ENCODE measurements at regions not wholly inside any gene's neighbourhood (a gene's known extent, or its start where the extent isn't known, plus 50 kb on each side); places are given as distances from the start of the nearest gene placed in this dataset.

DNA sequence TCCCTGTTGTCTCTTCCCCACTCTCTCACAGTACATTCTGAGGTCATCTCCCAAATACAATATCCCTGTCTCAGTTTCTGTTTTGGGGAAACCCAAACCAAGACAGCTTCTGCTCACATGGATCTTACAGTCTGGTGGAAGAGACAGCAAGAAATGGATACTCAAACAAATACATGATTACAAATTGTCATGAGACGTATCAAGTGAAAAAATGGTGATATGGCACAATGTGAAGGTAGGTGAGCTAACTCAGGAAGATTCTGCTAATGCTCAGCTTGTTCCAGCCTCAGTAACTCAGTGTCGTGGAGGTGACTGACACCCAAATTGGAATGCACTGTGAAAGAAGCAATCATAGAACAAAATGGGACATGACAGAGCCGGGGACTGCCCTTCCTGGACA is 68.3 kb downstream of the CHST1 start:
- Histone ChIP-seq H2BK12ac (ENCODE audit: low read length) (no peak overlapping the region), H3K79me1 (ENCODE audit: low read depth, low read length) (no peaks in the 10 kb centered on the region), H4K91ac (ENCODE audit: low read depth, low read length, poor library complexity) (no peak overlapping the region), H3K27me3 (ENCODE audit: control insufficient read depth in 3 of 3, insufficient read depth in 3 of 3, low read depth in 1 of 3, low read length in 3 of 3) (peaks cover 0 to 6% (median 0%) of the 10 kb centered on the region in 3 experiments), H2BK15ac (ENCODE audit: low read length) (no peak overlapping the region), H3K27ac (replicated peaks; ENCODE audit: low read length) (no peak overlapping the region), H3K4me2 (ENCODE audit: insufficient read depth, low read length, poor library complexity, severe bottlenecking) (no peak overlapping the region), H3K9ac (ENCODE audit: low read depth, low read length, poor library complexity) (no peak overlapping the region), H3K23ac (ENCODE audit: low read depth, low read length, poor library complexity) (no peak overlapping the region), H3K4ac (ENCODE audit: low read length) (no peak overlapping the region), H2AFZ (ENCODE audit: low read length) (no peak overlapping the region), H4K8ac (ENCODE audit: low read depth, low read length) (no peak overlapping the region), H2BK120ac (ENCODE audit: low read depth, low read length) (no peak overlapping the region), H3K14ac (ENCODE audit: low read length) (no peak overlapping the region), H3K4me3 (ENCODE audit: low read length in 2 of 2) (no peak overlapping the region), H3K9me3 (replicated peaks in 1 of 2; ENCODE audit: control insufficient read depth in 2 of 2, insufficient read depth in 1 of 2, low read depth in 1 of 2, low read length in 2 of 2) (no peaks in the 10 kb centered on the region), H3K18ac (ENCODE audit: low read length) (no peak overlapping the region), H2BK5ac (ENCODE audit: low read length) (no peak overlapping the region), H3K36me3 (replicated peaks in 1 of 2; ENCODE audit: control insufficient read depth in 2 of 2, insufficient read depth in 2 of 2, low read length in 2 of 2) (no peaks in the 10 kb centered on the region), H2AK5ac (ENCODE audit: low read depth, low read length) (no peak overlapping the region), H3K4me1 (ENCODE audit: control insufficient read depth in 2 of 2, insufficient read depth in 1 of 2, low read depth in 1 of 2, low read length in 2 of 2) (no peaks in the 10 kb centered on the region)
- no peak for DNase-seq (ENCODE audit: low spot score)
- WGBS, 2 donors (ENCODE audit: extremely low coverage in 2 of 2, insufficient read length in 2 of 2, insufficient replicate concordance in 1 of 2): no CpG with 5 or more reads among the region's 3 CpGs

GRCh38 chr11:45596571-45596970 is 68.9 kb downstream of the CHST1 start:
- H3K4me2 ChIP-seq (ENCODE audit: insufficient read depth, low read length, poor library complexity, severe bottlenecking): no peak overlapping the region
- no peak overlapping the region for H2BK5ac ChIP-seq (ENCODE audit: low read length)
- H3K4me1 ChIP-seq (ENCODE audit: control insufficient read depth in 2 of 2, insufficient read depth in 1 of 2, low read depth in 1 of 2, low read length in 2 of 2): no peaks in the 10 kb centered on the region
- H3K4me3 ChIP-seq (ENCODE audit: low read length in 2 of 2): no peak overlapping the region
- no peak overlapping the region for H2BK15ac ChIP-seq (ENCODE audit: low read length)
- H3K36me3 ChIP-seq (replicated peaks in 1 of 2; ENCODE audit: control insufficient read depth in 2 of 2, insufficient read depth in 2 of 2, low read length in 2 of 2): no peaks in the 10 kb centered on the region
- H3K23ac ChIP-seq (ENCODE audit: low read depth, low read length, poor library complexity): no peak overlapping the region
- H3K27ac ChIP-seq (replicated peaks; ENCODE audit: low read length): no peak overlapping the region
- no peak overlapping the region for H4K91ac ChIP-seq (ENCODE audit: low read depth, low read length, poor library complexity)
- H2AFZ ChIP-seq (ENCODE audit: low read length): no peak overlapping the region
- no peak overlapping the region for H3K9ac ChIP-seq (ENCODE audit: low read depth, low read length, poor library complexity)
- H2AK5ac ChIP-seq (ENCODE audit: low read depth, low read length): no peak overlapping the region
- H3K4ac ChIP-seq (ENCODE audit: low read length): no peak overlapping the region
- WGBS, 2 donors (ENCODE audit: extremely low coverage in 2 of 2, insufficient read length in 2 of 2, insufficient replicate concordance in 1 of 2): no CpG with 5 or more reads among the region's 6 CpGs
- DNase-seq (ENCODE audit: low spot score): no peak
- H3K27me3 ChIP-seq (ENCODE audit: control insufficient read depth in 3 of 3, insufficient read depth in 3 of 3, low read depth in 1 of 3, low read length in 3 of 3): peaks cover 0 to 6% (median 0%) of the 10 kb centered on the region in 3 experiments
- H3K9me3 ChIP-seq (replicated peaks in 1 of 2; ENCODE audit: control insufficient read depth in 2 of 2, insufficient read depth in 1 of 2, low read depth in 1 of 2, low read length in 2 of 2): no peaks in the 10 kb centered on the region
- H2BK120ac ChIP-seq (ENCODE audit: low read depth, low read length): no peak overlapping the region
- H4K8ac ChIP-seq (ENCODE audit: low read depth, low read length): no peak overlapping the region
- H2BK12ac ChIP-seq (ENCODE audit: low read length): no peak overlapping the region
- no peaks in the 10 kb centered on the region for H3K79me1 ChIP-seq (ENCODE audit: low read depth, low read length)
- H3K18ac ChIP-seq (ENCODE audit: low read length): no peak overlapping the region
- no peak overlapping the region for H3K14ac ChIP-seq (ENCODE audit: low read length)

GRCh38 chr11:45593992-45594391 is 71.4 kb downstream of the CHST1 start:
- Histone ChIP-seq H3K4me2 (ENCODE audit: insufficient read depth, low read length, poor library complexity, severe bottlenecking) (no peak overlapping the region), H4K8ac (ENCODE audit: low read depth, low read length) (no peak overlapping the region), H3K79me1 (ENCODE audit: low read depth, low read length) (no peaks in the 10 kb centered on the region), H3K9ac (ENCODE audit: low read depth, low read length, poor library complexity) (no peak overlapping the region), H2BK12ac (ENCODE audit: low read length) (no peak overlapping the region), H3K4me1 (ENCODE audit: control insufficient read depth in 2 of 2, insufficient read depth in 1 of 2, low read depth in 1 of 2, low read length in 2 of 2) (no peaks in the 10 kb centered on the region), H3K27me3 (ENCODE audit: control insufficient read depth in 3 of 3, insufficient read depth in 3 of 3, low read depth in 1 of 3, low read length in 3 of 3) (peaks cover 0 to 10% (median 0%) of the 10 kb centered on the region in 3 experiments), H3K9me3 (replicated peaks in 1 of 2; ENCODE audit: control insufficient read depth in 2 of 2, insufficient read depth in 1 of 2, low read depth in 1 of 2, low read length in 2 of 2) (no peaks in the 10 kb centered on the region), H2AK5ac (ENCODE audit: low read depth, low read length) (no peak overlapping the region), H2BK5ac (ENCODE audit: low read length) (no peak overlapping the region), H3K23ac (ENCODE audit: low read depth, low read length, poor library complexity) (no peak overlapping the region), H2BK15ac (ENCODE audit: low read length) (no peak overlapping the region), H2AFZ (ENCODE audit: low read length) (no peak overlapping the region), H3K4ac (ENCODE audit: low read length) (no peak overlapping the region), H3K4me3 (ENCODE audit: low read length in 2 of 2) (no peak overlapping the region), H2BK120ac (ENCODE audit: low read depth, low read length) (no peak overlapping the region), H3K36me3 (replicated peaks in 1 of 2; ENCODE audit: control insufficient read depth in 2 of 2, insufficient read depth in 2 of 2, low read length in 2 of 2) (no peaks in the 10 kb centered on the region), H3K27ac (replicated peaks; ENCODE audit: low read length) (no peak overlapping the region), H4K91ac (ENCODE audit: low read depth, low read length, poor library complexity) (no peak overlapping the region), H3K18ac (ENCODE audit: low read length) (peak overlapping the region; percentile 25), H3K14ac (ENCODE audit: low read length) (no peak overlapping the region)
- WGBS, 2 donors (ENCODE audit: extremely low coverage in 2 of 2, insufficient read length in 2 of 2, insufficient replicate concordance in 1 of 2): no CpG with 5 or more reads among the region's 4 CpGs
- DNase-seq (ENCODE audit: low spot score): no peak

DNA sequence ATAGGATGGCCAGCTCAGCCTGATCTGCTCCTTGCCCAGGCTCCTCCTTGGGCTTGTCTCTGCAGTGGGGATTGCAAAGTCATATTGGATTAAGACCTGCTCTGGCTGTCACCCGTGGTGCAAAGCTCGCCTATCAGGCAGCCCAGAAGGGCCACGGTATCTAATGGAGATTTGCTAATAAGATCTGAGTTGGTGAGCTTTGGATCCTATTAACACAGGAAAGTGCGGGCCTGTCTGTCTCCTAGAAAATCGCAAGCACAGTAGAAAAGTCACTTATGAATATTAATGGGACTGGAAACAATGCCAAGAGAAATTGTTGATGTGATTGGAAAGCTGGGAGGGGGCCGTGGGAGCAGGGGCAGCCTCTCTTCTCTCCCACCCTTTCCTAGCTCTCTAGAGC is 72.8 kb downstream of the CHST1 start:
- Histone ChIP-seq H2BK12ac (ENCODE audit: low read length) (no peak overlapping the region), H2BK120ac (ENCODE audit: low read depth, low read length) (no peak overlapping the region), H3K27ac (replicated peaks; ENCODE audit: low read length) (no peak overlapping the region), H3K4me2 (ENCODE audit: insufficient read depth, low read length, poor library complexity, severe bottlenecking) (no peak overlapping the region), H3K79me1 (ENCODE audit: low read depth, low read length) (no peaks in the 10 kb centered on the region), H2AK5ac (ENCODE audit: low read depth, low read length) (no peak overlapping the region), H3K4ac (ENCODE audit: low read length) (no peak overlapping the region), H4K8ac (ENCODE audit: low read depth, low read length) (no peak overlapping the region), H3K27me3 (ENCODE audit: control insufficient read depth in 3 of 3, insufficient read depth in 3 of 3, low read depth in 1 of 3, low read length in 3 of 3) (peaks cover 0 to 10% (median 0%) of the 10 kb centered on the region in 3 experiments), H3K36me3 (replicated peaks in 1 of 2; ENCODE audit: control insufficient read depth in 2 of 2, insufficient read depth in 2 of 2, low read length in 2 of 2) (no peaks in the 10 kb centered on the region), H3K9ac (ENCODE audit: low read depth, low read length, poor library complexity) (no peak overlapping the region), H2BK15ac (ENCODE audit: low read length) (no peak overlapping the region), H3K4me3 (ENCODE audit: low read length in 2 of 2) (no peak overlapping the region), H3K23ac (ENCODE audit: low read depth, low read length, poor library complexity) (no peak overlapping the region), H3K4me1 (ENCODE audit: control insufficient read depth in 2 of 2, insufficient read depth in 1 of 2, low read depth in 1 of 2, low read length in 2 of 2) (no peaks in the 10 kb centered on the region), H4K91ac (ENCODE audit: low read depth, low read length, poor library complexity) (no peak overlapping the region), H3K14ac (ENCODE audit: low read length) (no peak overlapping the region), H2BK5ac (ENCODE audit: low read length) (no peak overlapping the region), H3K9me3 (replicated peaks in 1 of 2; ENCODE audit: control insufficient read depth in 2 of 2, insufficient read depth in 1 of 2, low read depth in 1 of 2, low read length in 2 of 2) (no peaks in the 10 kb centered on the region), H3K18ac (ENCODE audit: low read length) (no peak overlapping the region), H2AFZ (ENCODE audit: low read length) (no peak overlapping the region)
- DNase-seq (ENCODE audit: low spot score): no peak
- no CpG with 5 or more reads among the region's 6 CpGs for WGBS, 2 donors (ENCODE audit: extremely low coverage in 2 of 2, insufficient read length in 2 of 2, insufficient replicate concordance in 1 of 2)

Data from neuronal stem cell (in vitro differentiated cells).